OCI-M1 (cell line): ENCODE measurements at regions not wholly inside any gene's neighbourhood (a gene's known extent, or its start where the extent isn't known, plus 50 kb on each side); places are given as distances from the start of the nearest gene placed in this dataset.
"Not testable (repeated sequence)": the region's sequence is repeated elsewhere in the genome, so short reads cannot be mapped to it uniquely, and the experiment has no call there.

Experiments
- DNase-seq: peaks from one replicate; lab custom pipeline; 2025; lab: John Stamatoyannopoulos, UW

DNA sequence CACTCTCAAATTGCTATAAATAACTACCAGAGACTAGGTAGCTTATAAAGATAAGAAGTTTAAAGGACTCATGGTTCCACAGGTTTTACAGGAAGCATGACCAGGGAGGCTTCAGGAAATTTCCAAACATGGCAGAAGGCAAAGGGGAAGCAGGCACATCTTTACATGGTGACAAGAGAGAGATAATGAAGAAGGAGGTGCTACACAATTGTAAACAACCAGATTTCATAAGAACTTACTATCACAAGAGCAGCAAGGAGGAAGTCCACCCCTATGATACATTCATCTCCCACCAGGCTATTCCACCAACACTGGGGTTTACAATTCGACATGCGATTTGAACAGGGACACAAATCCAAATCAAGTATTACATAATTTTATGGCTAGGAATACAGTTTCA is 257.7 kb downstream of the BTG1 start:
- DNase-seq, result peak; percentile 33

DNA sequence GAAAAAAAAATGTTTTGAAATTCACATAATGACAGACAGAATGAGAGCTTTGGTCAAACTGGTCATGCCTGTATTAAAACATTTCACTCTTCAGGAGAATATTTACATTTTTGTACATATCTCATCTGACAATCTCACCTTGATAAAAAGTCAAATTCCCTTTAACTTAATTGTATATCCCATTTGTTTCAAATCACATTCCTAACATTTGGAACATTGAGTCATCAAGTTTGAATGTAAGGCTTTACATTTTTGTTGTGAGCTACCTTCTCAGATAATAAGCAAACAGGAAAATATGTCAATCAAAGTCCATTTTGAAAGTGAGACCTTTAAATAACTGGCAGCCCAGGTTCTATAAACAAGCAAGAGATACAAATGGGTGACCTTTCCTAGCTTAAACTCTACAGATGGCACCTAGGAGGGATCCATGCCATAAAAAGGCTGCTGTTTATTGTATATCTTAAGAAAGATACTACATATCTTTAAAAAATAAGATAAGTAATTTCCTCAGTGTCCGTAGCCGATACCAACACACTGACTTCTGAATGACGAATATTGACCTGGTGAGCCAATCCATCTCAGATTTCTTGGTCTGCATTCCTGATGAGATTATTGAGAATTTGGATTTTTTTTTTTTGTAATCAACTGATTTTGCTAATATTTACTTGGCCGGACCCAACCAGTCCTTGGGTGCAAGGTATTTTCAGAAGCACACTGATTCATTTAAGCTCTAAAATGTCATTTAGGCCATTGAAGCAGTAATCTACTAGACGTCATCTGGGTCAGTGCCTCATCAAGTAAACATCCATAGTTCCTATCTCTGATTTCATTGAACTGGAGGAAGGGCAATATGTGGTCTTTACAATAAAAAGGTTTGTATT is 259.6 kb downstream of the BTG1 start:
- DNase-seq, result no peak

DNA sequence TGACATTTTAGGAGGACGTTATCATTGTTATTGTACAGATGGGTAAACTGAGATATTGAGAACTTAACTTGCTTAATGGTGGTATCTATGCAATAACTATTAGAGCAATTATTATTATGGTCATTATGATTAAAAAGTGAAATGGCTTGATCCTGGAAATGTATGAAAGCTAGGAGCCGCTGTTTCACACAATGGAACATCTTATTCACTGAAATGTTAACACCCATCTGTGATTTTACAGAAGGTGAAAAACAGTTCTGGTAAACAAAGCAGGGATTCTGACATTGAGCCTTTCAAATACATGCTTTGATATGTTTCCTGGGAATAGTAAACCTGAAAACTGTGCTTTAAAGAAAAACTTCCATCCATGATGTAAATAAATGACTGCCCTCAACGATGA is 261.4 kb downstream of the BTG1 start:
- DNase-seq, result no peak

DNA sequence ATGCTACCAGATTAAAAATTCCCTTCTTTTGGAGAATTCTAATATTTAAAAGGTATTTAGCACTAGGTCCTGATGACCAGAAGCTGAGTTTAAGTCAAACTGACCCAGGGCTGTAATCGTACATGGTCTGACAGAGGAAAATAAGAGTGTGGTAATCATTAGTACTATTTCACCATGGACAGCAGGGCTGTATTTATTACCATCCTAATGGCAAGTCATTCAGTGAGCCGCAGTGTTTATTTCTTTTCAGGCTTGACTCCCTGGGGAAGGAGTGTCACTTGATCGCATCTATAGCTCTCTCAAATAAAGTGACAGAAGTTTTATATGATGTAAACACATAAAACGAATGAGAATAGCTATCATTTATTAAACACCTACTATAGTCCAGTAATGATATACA is 261.8 kb downstream of the BTG1 start:
- DNase-seq, result no peak

DNA sequence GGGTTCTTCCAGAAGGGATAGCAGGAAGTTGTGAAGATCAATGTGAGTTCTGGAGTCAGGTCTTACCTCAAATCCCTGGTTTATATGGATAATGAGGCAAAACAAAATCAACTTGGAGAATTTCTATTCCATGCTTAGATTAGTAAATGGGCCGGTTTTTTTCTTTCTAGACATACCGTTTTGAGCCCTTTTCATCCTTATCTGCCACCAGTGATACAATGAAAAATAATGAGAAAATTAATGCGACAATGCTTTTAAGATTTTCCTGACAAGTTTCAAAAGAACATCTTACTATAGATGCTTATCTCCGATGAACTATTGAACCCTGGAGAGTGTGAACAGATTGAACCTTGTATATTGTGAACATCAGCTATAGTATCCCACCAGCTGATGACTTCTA is 262.7 kb downstream of the BTG1 start:
- DNase-seq, result no peak

DNA sequence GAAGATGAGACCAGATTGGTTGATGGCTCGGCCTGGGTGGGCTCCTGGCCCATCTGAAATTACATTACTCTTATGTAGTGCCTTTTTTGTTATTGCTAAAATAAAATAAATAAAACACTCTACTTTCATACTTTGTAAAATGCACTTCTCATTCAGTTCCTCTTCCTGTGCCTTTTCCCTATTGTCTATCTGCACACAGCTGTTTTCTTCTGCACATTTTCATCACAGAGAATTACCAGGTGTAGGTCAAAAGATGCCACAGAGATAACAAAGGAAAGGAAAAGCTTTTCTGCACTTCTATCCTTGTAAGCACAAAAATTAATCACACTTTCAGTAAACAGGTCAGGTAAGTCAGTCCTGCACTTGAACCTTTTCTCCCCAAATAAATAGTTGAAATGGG is 265.1 kb downstream of the BTG1 start:
- no peak for DNase-seq

DNA sequence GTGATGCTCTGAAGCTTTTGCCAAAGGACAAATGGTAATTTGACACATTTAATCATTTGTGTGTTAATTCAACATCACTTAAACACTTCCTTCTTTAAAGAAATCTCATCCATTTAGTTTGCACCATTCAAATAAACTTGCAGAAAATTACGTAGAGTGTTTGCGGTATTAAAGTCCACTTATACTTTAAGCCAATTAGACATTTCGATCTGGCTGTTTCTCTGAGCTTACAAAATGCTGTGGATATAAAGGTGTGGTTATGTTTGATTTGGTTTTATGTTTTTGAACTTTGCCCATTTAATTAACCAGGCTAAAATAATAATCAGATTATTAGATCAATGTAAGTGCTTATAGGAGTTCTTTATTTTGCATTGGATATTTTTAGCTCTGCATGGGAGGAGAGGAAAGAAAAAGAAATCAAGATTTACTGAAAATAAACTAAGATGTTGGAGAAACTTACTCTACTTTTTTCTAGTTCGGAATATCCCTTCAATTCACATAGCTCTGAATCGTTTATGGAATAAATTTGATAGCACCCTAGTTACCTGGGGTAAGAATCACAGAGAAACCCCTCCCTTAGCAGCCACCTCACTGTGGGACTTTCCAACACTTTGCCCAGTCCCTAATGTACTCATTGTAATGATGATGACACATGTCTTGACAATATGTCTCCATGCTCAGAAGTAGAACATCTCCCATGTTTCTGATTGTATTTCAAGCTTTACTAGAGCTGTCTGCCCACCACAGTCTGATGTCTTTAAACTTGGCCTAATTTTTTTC is 268.0 kb downstream of the BTG1 start:
- DNase-seq, result no peak

DNA sequence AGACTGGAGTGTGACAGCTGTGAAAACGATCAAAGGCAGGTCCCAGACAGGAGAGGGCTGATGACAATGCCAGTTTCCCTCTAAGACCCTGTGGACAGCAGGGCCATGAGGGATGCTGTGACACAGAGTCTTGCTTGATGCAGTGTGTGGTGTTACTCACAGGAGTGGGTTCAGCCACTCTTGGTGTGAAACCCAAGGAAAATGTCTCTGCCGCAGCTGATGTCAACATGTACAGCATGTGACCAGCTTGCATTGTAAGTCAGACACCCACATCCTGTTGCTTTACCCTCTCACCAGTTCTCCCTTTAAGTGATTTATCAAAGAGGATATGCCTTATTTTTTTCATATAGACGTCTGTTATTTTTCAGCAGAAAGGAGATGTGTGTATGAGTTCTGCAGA is 268.6 kb downstream of the BTG1 start:
- no peak for DNase-seq

DNA sequence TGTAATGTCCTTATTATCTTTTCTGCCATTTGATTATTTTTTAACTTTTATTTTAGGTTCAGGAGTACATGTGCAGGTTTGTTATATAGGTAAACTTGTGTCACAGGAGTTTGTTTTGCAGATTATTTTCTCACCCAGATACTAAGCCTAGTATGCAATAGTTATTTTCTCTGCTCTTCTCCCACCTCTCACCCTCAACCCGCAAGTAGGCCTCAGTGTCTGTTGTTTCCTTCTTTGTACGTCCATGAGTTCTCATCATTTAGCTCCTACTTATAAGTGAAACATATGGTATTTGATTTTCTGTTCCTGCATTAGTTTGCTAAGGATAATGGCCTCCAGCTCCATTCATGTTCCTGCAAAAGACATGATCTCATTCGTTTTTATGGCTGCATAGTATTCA is 270.0 kb downstream of the BTG1 start:
- DNase-seq, result not testable (repeated sequence)

DNA sequence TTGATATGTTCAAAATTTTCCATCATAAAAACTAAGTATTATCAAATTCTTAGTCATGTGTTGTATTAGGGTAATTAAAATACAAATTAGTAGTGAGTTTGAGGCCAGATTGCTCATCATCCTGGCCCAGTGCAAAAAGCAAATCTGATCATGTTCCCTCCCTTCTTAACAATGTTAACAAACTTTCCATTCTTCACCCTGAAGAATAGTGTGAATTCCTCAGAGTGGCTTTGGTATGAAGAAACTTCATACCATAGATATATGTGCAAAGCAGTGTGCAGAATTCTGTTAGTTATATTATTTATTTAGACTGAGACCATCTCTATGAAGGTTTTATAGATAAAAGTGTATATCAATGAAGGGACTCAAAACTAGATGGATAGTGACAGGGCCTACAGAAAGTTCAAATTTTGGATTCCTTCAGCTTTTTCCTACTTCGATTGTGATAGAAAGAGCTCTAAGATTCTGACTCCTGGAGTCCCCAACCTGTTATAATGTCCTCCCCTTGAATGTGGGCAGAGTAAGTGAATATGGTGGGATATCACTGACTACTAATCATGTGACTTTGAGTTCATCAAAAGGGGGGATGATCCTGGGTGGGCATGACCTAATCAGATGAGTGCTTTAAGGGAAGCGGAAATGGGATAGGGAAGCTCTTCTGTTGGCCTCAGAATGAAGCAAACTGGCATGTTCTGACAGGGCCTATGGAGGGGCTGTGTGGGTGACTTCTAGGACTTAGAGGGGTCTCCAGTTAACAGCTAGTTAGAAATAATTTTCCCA is 271.4 kb downstream of the BTG1 start:
- no peak for DNase-seq

DNA sequence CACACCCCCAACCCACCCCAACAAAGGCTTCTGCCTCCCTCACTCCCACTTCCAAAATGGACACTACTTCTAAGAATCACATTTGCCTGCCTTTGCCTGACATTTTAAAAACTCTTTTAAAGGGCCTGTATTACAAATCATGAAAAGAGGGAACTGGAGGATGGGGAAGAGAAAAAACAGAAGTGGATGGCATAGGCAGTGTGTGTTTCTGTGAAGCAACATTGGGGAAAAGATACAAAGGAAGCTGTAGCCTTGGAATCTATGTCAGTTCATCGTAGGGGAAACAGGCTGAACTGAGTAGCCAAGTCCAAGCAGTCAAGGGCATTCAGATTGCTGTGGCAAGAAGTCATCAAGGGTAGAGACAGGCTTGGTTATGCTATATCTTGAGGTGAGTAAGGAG is 273.9 kb downstream of the BTG1 start:
- no peak for DNase-seq

DNA sequence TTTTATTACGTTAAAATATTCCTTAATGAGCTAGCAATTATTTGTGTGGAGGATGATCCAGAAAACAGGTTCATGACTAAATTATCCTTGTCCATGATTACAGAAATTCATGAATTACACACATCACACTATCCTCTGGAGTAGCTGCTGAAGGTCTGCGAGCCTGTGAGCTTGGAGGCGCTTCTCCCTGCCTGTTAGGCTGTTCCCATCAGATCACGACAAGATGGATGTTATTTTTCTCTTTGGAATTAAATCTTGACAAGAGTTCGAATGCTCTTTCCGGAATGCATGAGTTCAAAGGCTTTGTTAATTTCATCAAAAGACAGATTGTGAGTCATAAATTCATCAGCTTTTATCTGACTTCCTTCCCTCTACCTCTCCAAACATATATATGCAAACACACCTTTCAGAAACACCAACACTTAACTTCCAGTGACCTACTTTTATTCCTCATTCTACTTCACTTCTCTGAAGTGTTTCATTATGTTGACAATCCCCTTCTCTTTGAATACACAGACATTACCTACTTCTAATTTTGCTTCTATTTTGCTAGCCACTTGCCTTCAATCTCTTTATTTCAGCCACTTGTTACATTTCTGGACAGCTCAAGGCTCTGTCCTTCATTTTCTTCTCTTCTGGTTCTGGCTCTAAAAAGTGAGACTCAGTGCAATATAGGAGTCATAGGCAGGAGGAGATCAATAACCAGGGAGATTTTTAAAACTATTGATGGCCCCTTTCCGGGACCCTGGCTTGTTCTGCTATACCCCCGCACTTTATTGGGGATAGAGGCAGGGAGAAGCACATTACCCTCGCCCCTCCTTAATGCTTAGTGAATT is 274.6 kb downstream of the BTG1 start:
- no peak for DNase-seq

DNA sequence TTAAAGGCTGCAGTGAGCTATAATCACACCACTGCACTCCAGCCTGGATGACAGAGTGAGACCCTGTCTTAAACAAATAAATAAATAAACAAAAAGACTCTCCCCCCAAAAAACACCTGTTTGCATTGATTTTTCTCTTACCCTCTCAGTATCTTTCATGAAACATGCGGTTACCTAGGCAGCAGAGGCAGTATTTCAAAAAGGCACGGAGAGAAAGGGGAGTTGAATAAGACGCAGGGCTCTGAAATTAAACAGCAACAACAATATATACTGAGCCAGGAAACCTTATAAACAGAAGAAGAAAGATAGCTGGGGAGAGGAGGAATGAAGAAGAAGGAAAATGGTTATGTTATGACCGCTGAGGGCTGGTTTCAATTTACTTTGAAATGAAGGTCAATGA is 277.6 kb downstream of the BTG1 start:
- no peak for DNase-seq

DNA sequence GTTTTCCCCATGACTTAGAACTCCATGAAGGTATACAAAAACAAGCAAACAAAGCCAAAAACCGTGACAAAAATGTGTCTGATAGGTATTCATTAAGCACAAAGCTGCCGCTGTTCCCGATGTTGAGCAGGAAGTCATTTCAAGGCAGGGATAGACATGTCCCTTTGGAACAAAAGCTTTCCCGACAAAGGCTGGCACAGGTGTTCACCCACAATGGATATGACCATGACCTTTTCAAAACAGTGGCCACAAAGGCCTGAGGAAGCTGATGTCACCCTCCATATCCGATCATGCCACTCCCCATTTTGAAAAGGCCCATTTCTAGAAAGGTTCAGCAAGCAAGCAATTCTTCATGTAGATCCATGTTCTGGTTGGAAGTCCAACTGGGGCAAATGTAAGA is 279.1 kb downstream of the BTG1 start:
- no peak for DNase-seq

DNA sequence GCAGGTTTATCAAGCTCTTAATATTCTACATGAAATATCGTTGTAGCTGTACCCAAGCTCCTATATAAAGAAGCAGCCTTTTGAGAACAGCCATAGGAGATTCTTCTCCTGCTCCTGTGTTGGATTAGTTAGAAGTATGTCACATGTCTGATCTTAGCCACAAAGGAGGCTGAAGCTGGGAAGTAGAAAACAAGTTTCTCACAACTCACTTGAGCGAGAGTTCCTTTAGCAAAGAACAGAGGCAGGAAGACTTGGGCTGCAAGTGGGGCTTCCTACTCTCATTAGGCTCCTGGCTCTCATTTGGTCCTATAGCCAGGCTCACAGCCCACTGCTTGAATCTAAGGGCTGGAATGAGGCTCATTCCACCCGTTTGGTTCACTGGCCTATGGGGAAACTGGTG is 281.9 kb downstream of the BTG1 start:
- no peak for DNase-seq

DNA sequence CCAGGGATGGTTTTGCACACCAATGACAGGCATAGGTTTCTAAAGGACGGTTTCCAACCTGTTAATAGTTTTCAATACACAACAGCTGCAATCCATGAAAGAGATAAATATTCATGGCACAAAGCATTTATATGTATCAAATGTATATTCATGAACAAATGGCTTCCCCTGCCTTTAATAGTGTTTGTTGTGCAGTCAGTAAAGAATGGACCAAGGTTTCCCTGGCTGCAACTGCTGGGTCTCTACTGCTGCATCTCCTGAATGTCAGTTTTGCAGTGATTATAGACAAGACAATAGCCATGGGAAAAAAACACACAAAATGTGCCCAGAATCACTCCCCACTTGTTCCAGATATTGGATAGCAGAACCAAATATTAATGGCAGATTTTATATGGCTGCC is 284.1 kb downstream of the BTG1 start:
- no peak for DNase-seq

DNA sequence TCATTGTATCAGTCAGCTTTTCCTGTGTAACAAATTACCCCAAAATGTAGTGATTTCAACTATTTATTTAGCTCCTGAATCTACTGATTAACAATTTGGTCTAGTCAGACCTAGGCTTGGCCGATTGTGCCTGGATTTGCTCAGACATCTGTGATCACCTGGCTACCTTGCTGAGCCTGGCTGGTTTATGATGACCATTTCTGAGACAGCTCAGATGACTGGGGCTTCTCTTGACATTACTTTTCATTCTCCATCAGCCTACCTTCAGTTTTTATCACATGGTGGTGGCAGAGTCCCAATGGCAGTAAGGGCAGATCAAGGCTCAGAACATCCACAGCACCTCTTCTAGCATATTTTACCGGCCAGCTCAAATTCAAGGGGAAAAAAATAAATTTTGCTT is 286.3 kb downstream of the BTG1 start:
- no peak for DNase-seq

DNA sequence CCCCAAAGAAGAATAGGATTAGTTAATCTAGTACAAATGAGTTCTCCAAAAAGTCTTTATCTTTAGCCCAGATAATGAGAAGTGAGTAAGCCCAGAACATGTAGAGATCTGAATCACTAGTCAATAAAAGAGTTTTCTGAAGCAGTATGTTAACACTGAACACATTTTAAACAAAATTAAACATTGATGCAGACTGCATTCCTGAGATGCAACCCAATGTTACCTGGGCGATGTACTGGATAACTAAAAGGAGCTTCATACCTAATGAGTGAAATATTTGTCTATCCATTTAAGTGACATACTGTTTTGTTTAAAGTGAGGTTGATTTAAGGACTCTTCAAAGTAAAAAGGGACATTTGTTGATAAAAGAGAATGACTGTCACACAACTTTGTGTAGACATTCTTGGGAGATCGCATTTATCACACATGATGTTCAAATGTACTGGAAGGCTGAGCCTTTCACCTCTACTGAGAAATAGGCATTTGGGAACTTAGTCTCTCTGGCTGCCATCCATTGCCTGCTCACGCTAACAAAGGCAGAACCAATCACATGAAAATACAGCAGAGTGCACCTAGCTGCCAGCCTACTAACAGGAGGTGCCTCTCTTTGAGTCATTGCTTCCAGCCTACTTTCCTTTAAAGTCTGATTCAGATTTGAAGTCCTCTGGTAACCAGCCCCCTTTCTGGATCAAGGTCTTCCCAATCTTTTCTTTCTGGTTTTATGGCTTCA is 287.7 kb downstream of the BTG1 start:
- no peak for DNase-seq

DNA sequence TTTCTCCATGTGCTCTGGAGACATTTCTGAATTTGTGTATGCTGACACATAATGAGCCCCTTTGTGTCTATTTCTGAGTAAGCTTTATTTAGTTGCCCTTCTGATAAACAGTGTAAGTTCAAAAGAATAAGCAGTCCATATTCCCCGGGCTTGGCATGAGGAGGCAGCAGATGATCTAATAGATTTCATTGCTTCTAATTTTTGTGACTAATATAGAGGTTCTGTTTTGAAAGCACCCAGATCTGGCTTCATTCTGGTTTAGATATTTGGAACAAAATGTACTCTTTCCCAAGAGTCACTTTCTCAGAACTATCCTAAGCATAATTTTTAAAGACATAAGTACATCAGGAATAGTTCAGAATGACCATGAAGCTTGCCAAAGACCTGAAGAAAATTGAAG is 290.9 kb downstream of the BTG1 start:
- no peak for DNase-seq

DNA sequence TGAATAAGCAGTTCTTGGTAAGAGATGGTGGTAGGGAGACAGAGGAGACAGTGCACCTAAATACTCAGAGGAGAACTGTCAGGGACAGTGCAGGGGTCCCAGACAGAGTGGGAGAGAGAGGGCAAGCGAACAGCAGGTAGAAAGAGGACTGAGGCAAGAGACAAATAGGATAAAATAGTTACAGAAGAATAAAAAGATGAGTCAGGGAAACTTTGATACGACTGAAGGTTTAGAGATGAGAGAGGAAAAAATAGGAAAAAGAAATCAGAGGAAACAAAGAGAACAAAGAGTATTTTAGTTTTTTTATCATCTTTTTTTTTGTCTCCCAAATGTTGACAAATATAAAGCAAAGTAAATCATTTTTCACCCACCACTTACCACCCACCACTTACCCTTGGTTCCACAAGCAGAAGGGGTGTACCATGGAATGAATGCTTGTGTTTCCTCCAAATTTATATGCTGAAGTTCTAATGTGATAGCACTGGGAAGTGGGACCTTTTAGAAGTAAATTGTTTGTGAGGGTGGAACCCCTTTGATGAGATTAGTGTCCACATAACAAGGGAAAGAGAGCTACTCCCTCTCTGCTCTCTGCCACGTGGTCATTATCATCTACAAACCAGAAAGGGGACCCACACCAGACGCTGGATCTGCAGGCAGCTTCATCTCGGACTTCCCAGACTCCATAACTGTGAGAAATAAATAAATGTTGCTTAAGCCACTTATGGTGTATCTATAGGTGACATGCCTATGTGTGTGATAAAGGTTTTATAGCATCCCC is 292.1 kb downstream of the BTG1 start:
- DNase-seq, result peak; percentile 15
